ENCODE measurements at regions not wholly inside any gene's neighbourhood (a gene's known extent, or its start where the extent isn't known, plus 50 kb on each side); places are given as distances from the start of the nearest gene placed in this dataset.

DNA sequence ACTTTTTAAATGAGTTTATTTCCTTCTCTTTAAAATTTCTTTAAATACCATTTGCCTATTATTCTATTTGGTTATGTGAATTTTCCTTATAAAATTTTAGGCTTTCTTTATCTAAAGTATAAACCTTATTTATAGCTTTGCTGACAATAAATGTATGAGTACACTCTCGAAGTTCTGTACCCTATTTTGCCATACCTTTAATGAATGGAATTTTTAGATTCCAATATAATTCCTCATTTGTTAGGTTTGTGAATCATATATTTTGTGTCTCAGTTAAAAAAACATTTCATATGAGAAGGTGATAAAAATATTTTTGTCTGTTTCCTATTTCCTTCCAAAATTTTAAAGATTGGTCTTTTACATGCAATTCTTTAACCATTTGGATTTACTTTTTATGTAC lies 427.4 kb upstream of the SLC8A1 start:
- H3K36me3 Mint-ChIP-seq: no peaks in the 10 kb centered on the region
- no CpG with 5 or more reads among the region's 1 CpG for WGBS (ENCODE audit: insufficient coverage)
- Histone ChIP-seq H3K27ac (ENCODE audit: low read depth in 1 of 2, low read length in 2 of 2) (no peak overlapping the region), H2AFZ (ENCODE audit: insufficient read depth, low read depth, low read length, poor library complexity, severe bottlenecking) (no peak overlapping the region), H4K20me1 (ENCODE audit: insufficient read depth, low read length) (no peaks in the 10 kb centered on the region), H3K79me2 (ENCODE audit: insufficient read depth, low read length) (no peaks in the 10 kb centered on the region), H3K9me3 (replicated peaks in 1 of 2; ENCODE audit: control insufficient read depth in 1 of 2, insufficient read depth in 1 of 2, low read length in 2 of 2) (no peaks in the 10 kb centered on the region), H3K4me3 (replicated peaks in 1 of 3; ENCODE audit: low read depth in 2 of 3, low read length in 3 of 3) (no peak overlapping the region), H3K4me2 (replicated peaks; ENCODE audit: extremely low read depth, low read length, poor library complexity, severe bottlenecking) (no peak overlapping the region), H3K27me3 (ENCODE audit: control insufficient read depth in 2 of 2, insufficient read depth in 2 of 2, low read length in 2 of 2) (no peaks in the 10 kb centered on the region), H3K4me1 (ENCODE audit: control insufficient read depth in 1 of 2, insufficient read depth in 2 of 2, low read length in 2 of 2) (no peaks in the 10 kb centered on the region), H3K36me3 (replicated peaks in 1 of 2; ENCODE audit: control insufficient read depth in 1 of 2, insufficient read depth in 2 of 2, low read length in 2 of 2) (no peaks in the 10 kb centered on the region), H3K9ac (ENCODE audit: insufficient read depth, low read length, poor library complexity, severe bottlenecking) (no peak overlapping the region)
- DNase-seq: no peak
- peaks cover 0 to 2% (median 0%) of the 10 kb centered on the region in 7 donors for H3K9me3 Mint-ChIP-seq
- no peak overlapping the region for H3K4me3 Mint-ChIP-seq
- no peaks in the 10 kb centered on the region for H3K27me3 Mint-ChIP-seq (ENCODE audit: low read depth in 3 of 3)
- H3K4me1 Mint-ChIP-seq: peaks cover 3% of the 10 kb centered on the region
- intact Hi-C loops (cut with micrococcal nuclease): no loop called here
- TF ChIP-seq, protein P1, sequence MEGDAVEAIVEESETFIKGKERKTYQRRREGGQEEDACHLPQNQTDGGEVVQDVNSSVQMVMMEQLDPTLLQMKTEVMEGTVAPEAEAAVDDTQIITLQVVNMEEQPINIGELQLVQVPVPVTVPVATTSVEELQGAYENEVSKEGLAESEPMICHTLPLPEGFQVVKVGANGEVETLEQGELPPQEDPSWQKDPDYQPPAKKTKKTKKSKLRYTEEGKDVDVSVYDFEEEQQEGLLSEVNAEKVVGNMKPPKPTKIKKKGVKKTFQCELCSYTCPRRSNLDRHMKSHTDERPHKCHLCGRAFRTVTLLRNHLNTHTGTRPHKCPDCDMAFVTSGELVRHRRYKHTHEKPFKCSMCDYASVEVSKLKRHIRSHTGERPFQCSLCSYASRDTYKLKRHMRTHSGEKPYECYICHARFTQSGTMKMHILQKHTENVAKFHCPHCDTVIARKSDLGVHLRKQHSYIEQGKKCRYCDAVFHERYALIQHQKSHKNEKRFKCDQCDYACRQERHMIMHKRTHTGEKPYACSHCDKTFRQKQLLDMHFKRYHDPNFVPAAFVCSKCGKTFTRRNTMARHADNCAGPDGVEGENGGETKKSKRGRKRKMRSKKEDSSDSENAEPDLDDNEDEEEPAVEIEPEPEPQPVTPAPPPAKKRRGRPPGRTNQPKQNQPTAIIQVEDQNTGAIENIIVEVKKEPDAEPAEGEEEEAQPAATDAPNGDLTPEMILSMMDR (IDR thresholded peaks at IDR 0.05): no peak
- no peak overlapping the region for H3K27ac Mint-ChIP-seq

DNA sequence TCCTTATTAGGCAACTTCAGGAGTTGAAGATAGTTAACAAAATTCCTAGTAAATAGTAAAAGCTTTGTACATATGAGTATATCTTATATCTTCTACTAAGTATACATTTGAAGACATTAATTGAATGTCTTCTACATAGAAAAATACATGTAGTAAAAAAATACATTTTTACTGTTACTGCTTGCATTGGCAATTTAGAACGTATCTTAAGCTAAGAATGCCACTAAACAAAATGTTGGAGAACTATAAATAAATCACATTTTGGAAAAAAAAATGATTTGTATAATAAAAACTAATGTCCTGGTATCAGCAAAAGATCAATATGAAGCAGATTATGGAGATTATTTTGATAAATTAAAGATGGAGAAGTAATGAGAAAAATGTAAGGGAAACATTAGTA lies 434.2 kb upstream of the SLC8A1 start:
- TF ChIP-seq, protein P1 (IDR thresholded peaks at IDR 0.05): no peak
- Histone ChIP-seq H3K79me2 (ENCODE audit: insufficient read depth, low read length) (no peaks in the 10 kb centered on the region), H3K9me3 (replicated peaks in 1 of 2; ENCODE audit: control insufficient read depth in 1 of 2, insufficient read depth in 1 of 2, low read length in 2 of 2) (peaks cover 0 to 3% of the 10 kb centered on the region in 2 donors), H3K27ac (ENCODE audit: low read depth in 1 of 2, low read length in 2 of 2) (no peak overlapping the region), H4K20me1 (ENCODE audit: insufficient read depth, low read length) (no peaks in the 10 kb centered on the region), H3K27me3 (ENCODE audit: control insufficient read depth in 2 of 2, insufficient read depth in 2 of 2, low read length in 2 of 2) (no peaks in the 10 kb centered on the region), H3K4me2 (replicated peaks; ENCODE audit: extremely low read depth, low read length, poor library complexity, severe bottlenecking) (no peak overlapping the region), H3K4me1 (ENCODE audit: control insufficient read depth in 1 of 2, insufficient read depth in 2 of 2, low read length in 2 of 2) (no peaks in the 10 kb centered on the region), H3K9ac (ENCODE audit: insufficient read depth, low read length, poor library complexity, severe bottlenecking) (no peak overlapping the region), H2AFZ (ENCODE audit: insufficient read depth, low read depth, low read length, poor library complexity, severe bottlenecking) (no peak overlapping the region), H3K36me3 (replicated peaks in 1 of 2; ENCODE audit: control insufficient read depth in 1 of 2, insufficient read depth in 2 of 2, low read length in 2 of 2) (no peaks in the 10 kb centered on the region), H3K4me3 (replicated peaks in 1 of 3; ENCODE audit: low read depth in 2 of 3, low read length in 3 of 3) (no peak overlapping the region)
- no CpG with 5 or more reads among the region's 1 CpG for WGBS (ENCODE audit: insufficient coverage)
- no peak overlapping the region for H3K27ac Mint-ChIP-seq
- no peak overlapping the region for H3K4me3 Mint-ChIP-seq
- no peaks in the 10 kb centered on the region for H3K36me3 Mint-ChIP-seq
- H3K27me3 Mint-ChIP-seq (ENCODE audit: low read depth in 3 of 3): no peaks in the 10 kb centered on the region
- intact Hi-C loops (cut with micrococcal nuclease): no loop called here
- DNase-seq: no peak
- no peaks in the 10 kb centered on the region for H3K4me1 Mint-ChIP-seq
- H3K9me3 Mint-ChIP-seq: peaks cover 2 to 12% (median 4%) of the 10 kb centered on the region in 7 donors
